OCI-LY3 (cell line): ENCODE measurements at regions not wholly inside any gene's neighbourhood (a gene's known extent, or its start where the extent isn't known, plus 50 kb on each side); places are given as distances from the start of the nearest gene placed in this dataset.
"Not testable (repeated sequence)": the region's sequence is repeated elsewhere in the genome, so short reads cannot be mapped to it uniquely, and the experiment has no call there.

Experiments
- CTCF ChIP-seq: fragments of 200-600, 300-600 bp; sonication (generic); IDR thresholded peaks from 2 replicates; pipeline ENCODE4 v1.5.1; 2014; ENCODE audit warnings: antibody characterized with exemption, low read length, low read depth
- EZH2phosphoT487 ChIP-seq: fragments of 200-600 bp; shearing (Covaris generic); IDR thresholded peaks from 2 replicates; pipeline ENCODE4 v1.6.1; 2018; ENCODE audit warnings: antibody characterized with exemption, mixed run types, low read depth

- TF ChIP-seq CTCF, EZH2phosphoT487: not testable (repeated sequence)
Observed at GRCh38 chr2:184327805-184328204, 270.5 kb upstream of the ZNF804A start.
